ENCODE measurements at regions not wholly inside any gene's neighbourhood (a gene's known extent, or its start where the extent isn't known, plus 50 kb on each side); places are given as distances from the start of the nearest gene placed in this dataset.
"Not testable (repeated sequence)": the region's sequence is repeated elsewhere in the genome, so short reads cannot be mapped to it uniquely, and the experiment has no call there.

DNA sequence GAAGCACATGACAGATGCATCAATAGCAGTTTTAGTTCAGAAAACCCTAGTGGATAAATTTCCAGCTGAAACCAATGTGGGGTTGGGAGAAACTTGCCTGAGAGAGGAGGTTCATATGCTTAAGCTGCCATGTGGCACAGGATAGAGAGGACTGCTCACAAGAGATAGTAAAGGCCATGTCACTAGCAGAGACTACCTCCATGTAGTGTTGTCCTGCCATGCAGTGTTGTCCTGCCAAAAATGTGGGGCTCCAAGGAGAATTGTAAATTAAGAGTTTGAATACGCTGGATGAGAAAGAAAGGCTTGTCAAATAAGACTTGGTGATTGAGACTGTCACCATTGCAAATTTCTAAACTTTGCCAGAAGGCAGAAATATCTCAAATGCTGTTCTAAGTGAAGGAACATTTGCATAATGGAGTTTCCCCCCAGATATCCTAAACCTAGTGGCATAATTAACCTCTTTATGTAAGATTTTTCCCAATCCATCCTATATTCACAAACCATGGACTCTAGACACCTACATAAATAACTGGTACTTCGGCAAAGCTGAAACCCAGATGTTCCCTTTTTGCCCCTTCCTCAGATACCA is 938.3 kb upstream of the ALCAM start:
- H3K27me3 Mint-ChIP-seq (ENCODE audit: low read depth) = no peaks in the 10 kb centered on the region
- H3K9me3 Mint-ChIP-seq = peaks cover 6% of the 10 kb centered on the region
- H3K4me1 Mint-ChIP-seq = no peaks in the 10 kb centered on the region
- no peak overlapping the region for H3K27ac Mint-ChIP-seq
- no peak overlapping the region for H3K4me3 Mint-ChIP-seq
- TF ChIP-seq, protein P1, sequence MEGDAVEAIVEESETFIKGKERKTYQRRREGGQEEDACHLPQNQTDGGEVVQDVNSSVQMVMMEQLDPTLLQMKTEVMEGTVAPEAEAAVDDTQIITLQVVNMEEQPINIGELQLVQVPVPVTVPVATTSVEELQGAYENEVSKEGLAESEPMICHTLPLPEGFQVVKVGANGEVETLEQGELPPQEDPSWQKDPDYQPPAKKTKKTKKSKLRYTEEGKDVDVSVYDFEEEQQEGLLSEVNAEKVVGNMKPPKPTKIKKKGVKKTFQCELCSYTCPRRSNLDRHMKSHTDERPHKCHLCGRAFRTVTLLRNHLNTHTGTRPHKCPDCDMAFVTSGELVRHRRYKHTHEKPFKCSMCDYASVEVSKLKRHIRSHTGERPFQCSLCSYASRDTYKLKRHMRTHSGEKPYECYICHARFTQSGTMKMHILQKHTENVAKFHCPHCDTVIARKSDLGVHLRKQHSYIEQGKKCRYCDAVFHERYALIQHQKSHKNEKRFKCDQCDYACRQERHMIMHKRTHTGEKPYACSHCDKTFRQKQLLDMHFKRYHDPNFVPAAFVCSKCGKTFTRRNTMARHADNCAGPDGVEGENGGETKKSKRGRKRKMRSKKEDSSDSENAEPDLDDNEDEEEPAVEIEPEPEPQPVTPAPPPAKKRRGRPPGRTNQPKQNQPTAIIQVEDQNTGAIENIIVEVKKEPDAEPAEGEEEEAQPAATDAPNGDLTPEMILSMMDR (IDR thresholded peaks at IDR 0.05; ENCODE audit: unreplicated experiment in 3 of 3) = no peak
- no peaks in the 10 kb centered on the region for H3K36me3 Mint-ChIP-seq (ENCODE audit: low read depth)

- Mint-ChIP-seq H3K27me3 (ENCODE audit: low read depth) (no peaks in the 10 kb centered on the region), H3K4me3 (no peak overlapping the region), H3K4me1 (no peaks in the 10 kb centered on the region), H3K27ac (no peak overlapping the region), H3K36me3 (ENCODE audit: low read depth) (no peaks in the 10 kb centered on the region), H3K9me3 (peaks cover 6% of the 10 kb centered on the region)
- TF ChIP-seq, protein P1 (IDR thresholded peaks at IDR 0.05; ENCODE audit: unreplicated experiment in 3 of 3) = no peak
Measured at GRCh38 chr3:104429727-104430126, 937.0 kb upstream of the ALCAM start.

- no peaks in the 10 kb centered on the region for H3K27me3 Mint-ChIP-seq (ENCODE audit: low read depth)
- TF ChIP-seq, protein P1 (IDR thresholded peaks at IDR 0.05; ENCODE audit: unreplicated experiment in 3 of 3) = no peak
Measured at GRCh38 chr3:104436506-104436905, 930.2 kb upstream of the ALCAM start.

GRCh38 chr3:104437131-104437750 is 929.5 kb upstream of the ALCAM start:
- Mint-ChIP-seq H3K4me1 (peaks cover 28% of the 10 kb centered on the region), H3K36me3 (ENCODE audit: low read depth) (no peaks in the 10 kb centered on the region), H3K27me3 (ENCODE audit: low read depth) (no peaks in the 10 kb centered on the region), H3K27ac (peak overlapping the region; percentile 64 to 85 (median 68)), H3K9me3 (peaks cover 6% of the 10 kb centered on the region), H3K4me3 (no peak overlapping the region)
- TF ChIP-seq, protein P1 (IDR thresholded peaks at IDR 0.05; ENCODE audit: unreplicated experiment in 3 of 3) = no peak

More at GRCh38 chr3:104436506-104436905, 930.2 kb upstream of the ALCAM start:
- peaks cover 6% of the 10 kb centered on the region for H3K9me3 Mint-ChIP-seq
- H3K27ac Mint-ChIP-seq = peak overlapping the region in 2 of 3 experiments; percentile 68 to 85
- H3K4me3 Mint-ChIP-seq = no peak overlapping the region
- peaks cover 28% of the 10 kb centered on the region for H3K4me1 Mint-ChIP-seq
- no peaks in the 10 kb centered on the region for H3K36me3 Mint-ChIP-seq (ENCODE audit: low read depth)

- H3K27ac Mint-ChIP-seq = peak overlapping the region in 2 of 3 experiments; percentile 68 to 85
- no peak overlapping the region for H3K4me3 Mint-ChIP-seq
- peaks cover 2% of the 10 kb centered on the region for H3K9me3 Mint-ChIP-seq
- no peaks in the 10 kb centered on the region for H3K36me3 Mint-ChIP-seq (ENCODE audit: low read depth)
- TF ChIP-seq, protein P1 (IDR thresholded peaks at IDR 0.05; ENCODE audit: unreplicated experiment in 3 of 3) = no peak
- peaks cover 28% of the 10 kb centered on the region for H3K4me1 Mint-ChIP-seq
- no peaks in the 10 kb centered on the region for H3K27me3 Mint-ChIP-seq (ENCODE audit: low read depth)
Measured at GRCh38 chr3:104437891-104438290, 928.8 kb upstream of the ALCAM start.

DNA sequence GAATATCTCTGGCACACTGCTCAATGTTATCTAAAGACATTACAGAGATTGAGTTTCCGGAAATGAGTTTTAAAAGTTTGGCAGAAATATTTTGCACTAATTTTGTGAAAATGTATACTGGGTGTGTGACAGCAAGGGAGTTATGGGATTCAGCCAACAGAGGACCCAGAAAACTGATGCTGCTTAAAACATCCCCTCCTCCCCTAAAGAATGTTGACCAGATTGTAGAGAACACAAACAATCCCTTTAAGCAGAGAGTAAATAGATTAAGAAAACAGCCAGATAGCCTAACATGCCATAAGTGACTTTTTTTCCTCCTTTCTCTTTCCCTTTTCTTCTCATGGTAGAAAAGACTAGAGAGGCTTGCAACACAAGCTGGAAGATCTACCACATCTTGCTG is 928.0 kb upstream of the ALCAM start:
- Mint-ChIP-seq H3K9me3 (no peaks in the 10 kb centered on the region), H3K27ac (peak overlapping the region in 2 of 3 experiments; percentile 68 to 82), H3K4me3 (peak overlapping the region in 1 of 3 experiments; percentile 27), H3K27me3 (ENCODE audit: low read depth) (peaks cover under 1% of the 10 kb centered on the region), H3K4me1 (peaks cover 28% of the 10 kb centered on the region), H3K36me3 (ENCODE audit: low read depth) (no peaks in the 10 kb centered on the region)
- TF ChIP-seq, protein P1 (IDR thresholded peaks at IDR 0.05; ENCODE audit: unreplicated experiment in 3 of 3) = no peak

- not testable (repeated sequence) for H3K4me3 Mint-ChIP-seq; H3K36me3 Mint-ChIP-seq (ENCODE audit: low read depth); H3K27ac Mint-ChIP-seq; H3K27me3 Mint-ChIP-seq (ENCODE audit: low read depth); H3K9me3 Mint-ChIP-seq
- peaks cover 13% of the 10 kb centered on the region for H3K4me1 Mint-ChIP-seq
Measured at GRCh38 chr3:104445252-104445919, 921.3 kb upstream of the ALCAM start.
